Choroid plexus epithelial cell (primary cell): ENCODE measurements at regions not wholly inside any gene's neighbourhood (a gene's known extent, or its start where the extent isn't known, plus 50 kb on each side); places are given as distances from the start of the nearest gene placed in this dataset.
"Not testable (repeated sequence)": the region's sequence is repeated elsewhere in the genome, so short reads cannot be mapped to it uniquely, and the experiment has no call there.

Source experiments
- DNase-seq: peaks from one replicate; pipeline ENCODE4 v3.0.0-alpha.2; 2010; ENCODE audit warnings: low read depth
- H3K4me3 ChIP-seq: 2 replicates; pipeline ENCODE4 v1.5.1; 2011; ENCODE audit warnings: low read depth, mild to moderate bottlenecking, control low read depth, low read length, moderate library complexity
- CTCF ChIP-seq: conservative IDR thresholded peaks from 2 replicates; pipeline ENCODE4 v1.5.1; 2011; ENCODE audit warnings: low read depth, mild to moderate bottlenecking, control low read depth, inconsistent platforms, low read length, moderate library complexity

- no peak for TF ChIP-seq CTCF
These were observed 477.0 kb downstream of the TMEM121 start for GRCh38 chr14:106003351-106003750.

GRCh38 chr14:106004937-106005795, 478.8 kb downstream of the TMEM121 start:
- DNase-seq, H3K4me3 ChIP-seq: not testable (repeated sequence)

More at GRCh38 chr14:106003351-106003750, 477.0 kb downstream of the TMEM121 start:
- no peak overlapping the region for H3K4me3 ChIP-seq
- DNase-seq, result no peak

GRCh38 chr14:106006043-106006442, 479.7 kb downstream of the TMEM121 start:
- not testable (repeated sequence) for H3K4me3 ChIP-seq, DNase-seq

GRCh38 chr14:106006716-106007115, 480.3 kb downstream of the TMEM121 start:
- not testable (repeated sequence) for DNase-seq, H3K4me3 ChIP-seq

GRCh38 chr14:106010783-106011182, 484.4 kb downstream of the TMEM121 start:
- no peak for TF ChIP-seq CTCF
- DNase-seq, result no peak
- no peak overlapping the region for H3K4me3 ChIP-seq

- not testable (repeated sequence) for DNase-seq, H3K4me3 ChIP-seq
These were observed 485.4 kb downstream of the TMEM121 start for GRCh38 chr14:106011631-106012360.

- H3K4me3 ChIP-seq, result not testable (repeated sequence)
These were observed 486.0 kb downstream of the TMEM121 start for GRCh38 chr14:106012361-106012725.

GRCh38 chr14:106013879-106014376, 487.5 kb downstream of the TMEM121 start:
- TF ChIP-seq CTCF, result no peak
- DNase-seq, result no peak
- no peak overlapping the region for H3K4me3 ChIP-seq

More at GRCh38 chr14:106012361-106012725, 486.0 kb downstream of the TMEM121 start:
- DNase-seq, result not testable (repeated sequence)

- H3K4me3 ChIP-seq, DNase-seq: not testable (repeated sequence)
These were observed 491.6 kb downstream of the TMEM121 start for GRCh38 chr14:106017952-106018351.

GRCh38 chr14:106021832-106022231, 495.4 kb downstream of the TMEM121 start:
- no peak for DNase-seq
- H3K4me3 ChIP-seq, result no peak overlapping the region
- no peak for TF ChIP-seq CTCF

- DNase-seq, result not testable (repeated sequence)
These were observed 496.3 kb downstream of the TMEM121 start for GRCh38 chr14:106022648-106023047.

More at GRCh38 chr14:106022648-106023047, 496.3 kb downstream of the TMEM121 start:
- not testable (repeated sequence) for H3K4me3 ChIP-seq
